ENCODE measurements at regions not wholly inside any gene's neighbourhood (a gene's known extent, or its start where the extent isn't known, plus 50 kb on each side); places are given as distances from the start of the nearest gene placed in this dataset.

DNA sequence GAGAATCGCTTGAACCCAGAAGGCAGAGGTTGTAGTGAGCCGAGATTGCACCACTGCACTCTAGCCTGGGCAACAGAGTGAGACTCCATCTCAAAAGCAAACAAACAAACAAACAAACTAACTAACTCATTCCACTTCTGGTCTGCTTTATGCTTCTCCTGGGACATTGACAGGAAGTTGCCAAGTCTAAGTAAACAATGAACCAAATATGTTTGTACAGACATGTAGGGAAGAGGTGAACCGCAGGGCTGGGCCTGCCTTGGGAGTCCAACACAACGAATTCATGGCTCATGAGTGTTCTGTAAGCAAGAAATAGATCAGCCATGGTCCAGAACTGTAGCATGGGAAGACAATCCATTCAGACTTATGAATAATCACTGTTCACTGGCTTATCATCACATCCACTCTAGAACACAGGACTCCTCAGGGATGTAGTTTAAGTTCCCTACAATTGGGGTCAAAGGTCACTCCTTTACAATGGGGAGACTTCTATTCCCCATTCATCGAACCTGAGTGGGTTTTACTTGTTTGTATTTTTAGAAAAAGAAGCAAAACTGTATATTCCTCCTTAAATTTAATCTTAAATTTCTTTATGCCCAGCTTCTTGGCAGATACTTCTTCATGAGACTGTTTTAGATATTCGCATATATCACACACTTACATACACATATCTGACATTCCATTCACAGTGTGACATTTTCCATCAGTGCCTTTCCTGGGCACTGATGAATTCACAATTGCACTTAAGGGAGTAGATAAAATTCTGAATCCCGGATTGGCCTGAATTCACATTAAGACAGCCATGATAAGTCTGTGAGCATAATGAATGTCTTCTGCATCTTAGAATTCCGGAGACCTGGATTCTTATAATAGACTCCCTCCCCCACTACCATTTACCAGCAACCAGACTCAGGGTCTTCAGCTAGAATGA lies 159.1 kb upstream of the EEPD1 start:
- Histone ChIP-seq H4K20me1 (ENCODE audit: insufficient read depth) (no peaks in the 10 kb centered on the region), H3K79me2 (ENCODE audit: insufficient read depth) (no peaks in the 10 kb centered on the region), H3K4me3 (ENCODE audit: low read depth in 2 of 2, low read length in 1 of 2) (no peak overlapping the region), H3K27ac (ENCODE audit: low read depth in 2 of 2, low read length in 1 of 2) (no peak overlapping the region), H3K9ac (no peak overlapping the region), H3K4me1 (ENCODE audit: control insufficient read depth in 1 of 2, insufficient read depth in 2 of 2, low read depth in 1 of 2, low read length in 1 of 2) (no peaks in the 10 kb centered on the region), H3F3A (replicated peaks; ENCODE audit: insufficient read depth) (no peaks in the 10 kb centered on the region), H3K27me3 (ENCODE audit: insufficient read depth) (no peaks in the 10 kb centered on the region), H3K9me2 (no peaks in the 10 kb centered on the region), H3K9me3 (no peaks in the 10 kb centered on the region), H2AFZ (ENCODE audit: low read depth) (no peak overlapping the region), H3K4me2 (no peak overlapping the region), H3K36me3 (replicated peaks in 1 of 2; ENCODE audit: control insufficient read depth in 1 of 2, insufficient read depth in 2 of 2, low read length in 1 of 2) (no peaks in the 10 kb centered on the region)
- ChIA-PET CTCF (interaction anchor here (1.4 to 4.2 kb wide), 4 partner anchors 9 to 325 kb away, joined by 4 to 34 read pairs (median 16); no protein-coding TSS in a partner anchor), POLR2A (no interaction called here)
- no peak for TF ChIP-seq ELF1 (IDR thresholded peaks at IDR 0.05)
- no peak for TF ChIP-seq FOXM1 (IDR thresholded peaks at IDR 0.05; ENCODE audit: low read depth)
- TF ChIP-seq FOXJ3 (CRISPR knock-in tag; IDR thresholded peaks at IDR 0.05), result no peak
- TF ChIP-seq GABPA (IDR thresholded peaks at IDR 0.05; ENCODE audit: low read depth), result no peak
- no peak for TF ChIP-seq SIN3A (IDR thresholded peaks at IDR 0.05; ENCODE audit: borderline replicate concordance, low read depth, low read length)
- 85% methylated on average over 8 of the region's 8 CpGs for WGBS (ENCODE audit: low lambda C conversion rate)
- no peak for DNase-seq

GRCh38 chr7:35995334-35995733 lies 157.7 kb upstream of the EEPD1 start:
- DNase-seq, result no peak
- Histone ChIP-seq H3K27me3 (ENCODE audit: insufficient read depth) (no peaks in the 10 kb centered on the region), H3K4me2 (no peak overlapping the region), H3K9ac (no peak overlapping the region), H3K27ac (ENCODE audit: low read depth in 2 of 2, low read length in 1 of 2) (no peak overlapping the region), H3K4me3 (ENCODE audit: low read depth in 2 of 2, low read length in 1 of 2) (no peak overlapping the region), H3K36me3 (replicated peaks in 1 of 2; ENCODE audit: control insufficient read depth in 1 of 2, insufficient read depth in 2 of 2, low read length in 1 of 2) (no peaks in the 10 kb centered on the region), H2AFZ (ENCODE audit: low read depth) (no peak overlapping the region; the same call in 1 of the 2 replicates), H4K20me1 (ENCODE audit: insufficient read depth) (no peaks in the 10 kb centered on the region), H3K9me2 (no peaks in the 10 kb centered on the region), H3K4me1 (ENCODE audit: control insufficient read depth in 1 of 2, insufficient read depth in 2 of 2, low read depth in 1 of 2, low read length in 1 of 2) (no peaks in the 10 kb centered on the region), H3F3A (replicated peaks; ENCODE audit: insufficient read depth) (no peaks in the 10 kb centered on the region), H3K9me3 (no peaks in the 10 kb centered on the region), H3K79me2 (ENCODE audit: insufficient read depth) (no peaks in the 10 kb centered on the region)
- WGBS (ENCODE audit: low lambda C conversion rate), result 85% methylated on average over 4 of the region's 4 CpGs
- ChIA-PET CTCF (interaction anchor here (1.0 to 4.2 kb wide), 5 partner anchors 10 to 323 kb away, joined by 3 to 34 read pairs (median 6); no protein-coding TSS in a partner anchor), POLR2A (no interaction called here)
- TF ChIP-seq GABPA (IDR thresholded peaks at IDR 0.05; ENCODE audit: low read depth), result no peak
- no peak for TF ChIP-seq CTCF (IDR thresholded peaks at IDR 0.05)
- no peak for TF ChIP-seq NRF1 (IDR thresholded peaks at IDR 0.05; ENCODE audit: low read depth, low read length)
- TF ChIP-seq USF1 (IDR thresholded peaks at IDR 0.05; ENCODE audit: borderline replicate concordance, low read depth), result no peak
- no peak for TF ChIP-seq PBX3 (IDR thresholded peaks at IDR 0.05)
- no peak for TF ChIP-seq MEF2A (IDR thresholded peaks at IDR 0.05; ENCODE audit: borderline replicate concordance, low read depth)
- TF ChIP-seq FOXM1 (IDR thresholded peaks at IDR 0.05; ENCODE audit: low read depth), result no peak

All from SK-N-SH (cell line).